Stomach (tissue), 8 donors: ENCODE measurements at regions not wholly inside any gene's neighbourhood (a gene's known extent, or its start where the extent isn't known, plus 50 kb on each side); places are given as distances from the start of the nearest gene placed in this dataset.

ENCODE experiments used
- DNase-seq, 2 donors: peaks; one replicate each; pipeline versions ENCODE4 v3.0.0 to v3.0.0-alpha.2; 2013 to 2019
- H3K27ac ChIP-seq, 5 donors: fragments of 200-600 bp in 4 of 5; sonication (generic) in 4 of 5; one replicate each; pipeline ENCODE4 v1.5.1; 2013 to 2019; ENCODE audit warnings: mild to moderate bottlenecking in 1 of 5, moderate library complexity in 1 of 5
- H3K27me3 ChIP-seq, 3 donors: fragments of 200-600 bp; sonication (generic); one replicate each; pipeline ENCODE4 v1.5.1; 2017 to 2019; ENCODE audit warnings: mixed run types in 1 of 3
- H3K36me3 ChIP-seq, 4 donors: fragments of 200-600 bp; sonication (generic); 1 replicate in 3 of 4; 2 replicates in 1 of 4; pipeline ENCODE4 v1.5.1; 2016 to 2019
- H3K4me1 ChIP-seq, 4 donors: fragments of 200-600 bp; sonication (generic); one replicate each; pipeline ENCODE4 v1.5.1; 2016 to 2019
- H3K4me3 ChIP-seq, 4 donors: fragments of 200-600 bp; sonication (generic) in 3 of 4; one replicate each; pipeline ENCODE4 v1.5.1; 2016 to 2019; ENCODE audit warnings: mild to moderate bottlenecking in 1 of 4
- H3K9me3 ChIP-seq, 4 donors: fragments of 200-600 bp; sonication (generic); one replicate each; pipeline ENCODE4 v1.5.1; 2016 to 2019
- CTCF ChIP-seq, 7 experiments: fragments of 450-650 bp in 4 of 7; fragments of 200-600 bp in 3 of 7; sonication (generic) in 3 of 7; IDR thresholded peaks; one replicate each; pipeline ENCODE4 v1.5.1; 2016 to 2019; ENCODE audit warnings: antibody characterized with exemption in 7 of 7, control low read depth in 2 of 7, mild to moderate bottlenecking in 1 of 7
- EP300 ChIP-seq: sonication (generic); formaldehyde crosslinking; IDR thresholded peaks from one replicate; pipeline ENCODE4 v1.6.1; 2017; ENCODE audit warnings: antibody characterized with exemption
- POLR2A ChIP-seq, 4 donors: fragments of 450-650 bp; IDR thresholded peaks; one replicate each; pipeline ENCODE4 v1.6.1; 2016; ENCODE audit warnings: antibody characterized with exemption in 4 of 4, control low read depth in 2 of 4, mild to moderate bottlenecking in 1 of 4, moderate library complexity in 1 of 4
- POLR2AphosphoS5 ChIP-seq, 3 donors: sonication (generic); formaldehyde crosslinking; IDR thresholded peaks; one replicate each; pipeline ENCODE4 v1.6.1; 2016; ENCODE audit warnings: antibody characterized with exemption in 3 of 3
- whole genome bisulfite sequencing, 5 donors: extraction: QIAGEN DNeasy Blood & Tissue Kit in 3 of 5; methylation state at CpG; one replicate each; pipeline versions ENCODE4 v1.1.5 to v1.1.7; 2013 to 2018; 5-methylcytosine and 5-hydroxymethylcytosine counted together
- intact Hi-C: fragments of 100-400 bp; cut with DNase I; formaldehyde crosslinking; loops from one replicate; pipeline ENCODE4 v1.15.1; 2023; ENCODE audit warnings: low total_unique reads
- donor health status: healthy with polysubstance abuse.
- donor health status: Bipolar disorder and iron deficiency.
- donor health status: healthy.

- Histone ChIP-seq H3K4me3 (no peak overlapping the region), H3K27me3 (no peaks in the 10 kb centered on the region), H3K36me3 (no peaks in the 10 kb centered on the region), H3K4me1 (no peaks in the 10 kb centered on the region), H3K9me3 (no peaks in the 10 kb centered on the region), H3K27ac (no peak overlapping the region)
- no peak for DNase-seq
- intact Hi-C loops: no loop called here
- WGBS, 5 donors: 92 to 99% (median 96%) methylated on average over 2 of the region's 2 CpGs
- no peak for TF ChIP-seq EP300
- TF ChIP-seq CTCF (IDR thresholded peaks at IDR 0.05): no peak
- TF ChIP-seq POLR2AphosphoS5 (IDR thresholded peaks at IDR 0.05): no peak
Observed at GRCh38 chr4:38500433-38500832, 163.6 kb upstream of the KLF3 start.

GRCh38 chr4:38501698-38502097 is 162.3 kb upstream of the KLF3 start:
- WGBS, 5 donors: 89 to 96% (median 94%) methylated on average over 2 of the region's 2 CpGs
- Histone ChIP-seq H3K27me3 (no peaks in the 10 kb centered on the region), H3K36me3 (no peaks in the 10 kb centered on the region), H3K4me3 (no peak overlapping the region), H3K27ac (no peak overlapping the region), H3K4me1 (no peaks in the 10 kb centered on the region), H3K9me3 (no peaks in the 10 kb centered on the region)
- intact Hi-C loops: no loop called here
- no peak for DNase-seq
- no peak for TF ChIP-seq POLR2AphosphoS5 (IDR thresholded peaks at IDR 0.05)
- no peak for TF ChIP-seq POLR2A (IDR thresholded peaks at IDR 0.05)
- TF ChIP-seq CTCF (IDR thresholded peaks at IDR 0.05): no peak
- TF ChIP-seq EP300: no peak

GRCh38 chr4:38503689-38504395 is 160.2 kb upstream of the KLF3 start:
- no peaks in the 10 kb centered on the region for H3K4me1 ChIP-seq
- H3K27me3 ChIP-seq: no peaks in the 10 kb centered on the region
- WGBS, 5 donors: 71 to 87% (median 80%) methylated on average over 6 of the region's 6 CpGs
- no peak for DNase-seq
- intact Hi-C loops: no loop called here
- TF ChIP-seq EP300 (no peak), POLR2AphosphoS5 (IDR thresholded peaks at IDR 0.05) (no peak)
- H3K4me3 ChIP-seq: no peak overlapping the region
- H3K36me3 ChIP-seq: no peaks in the 10 kb centered on the region
- H3K9me3 ChIP-seq: no peaks in the 10 kb centered on the region
- no peak overlapping the region for H3K27ac ChIP-seq

- Histone ChIP-seq H3K4me3 (no peak overlapping the region), H3K9me3 (no peaks in the 10 kb centered on the region), H3K36me3 (no peaks in the 10 kb centered on the region), H3K27ac (no peak overlapping the region), H3K4me1 (no peaks in the 10 kb centered on the region), H3K27me3 (no peaks in the 10 kb centered on the region)
- no peak for DNase-seq
- intact Hi-C loops: no loop called here
- TF ChIP-seq POLR2A (IDR thresholded peaks at IDR 0.05): no peak
- TF ChIP-seq CTCF (IDR thresholded peaks at IDR 0.05): no peak
- no peak for TF ChIP-seq POLR2AphosphoS5 (IDR thresholded peaks at IDR 0.05)
- TF ChIP-seq EP300: no peak
- WGBS, 5 donors: 85 to 98% (median 96%) methylated on average over 2 of the region's 2 CpGs
Observed at GRCh38 chr4:38504396-38504715, 159.6 kb upstream of the KLF3 start.

- H3K27me3 ChIP-seq: no peaks in the 10 kb centered on the region
- no peaks in the 10 kb centered on the region for H3K9me3 ChIP-seq
- no peaks in the 10 kb centered on the region for H3K36me3 ChIP-seq
- WGBS, 5 donors: 64 to 92% (median 74%) methylated on average over 5 of the region's 5 CpGs
- H3K4me1 ChIP-seq: no peaks in the 10 kb centered on the region
- no peak overlapping the region for H3K27ac ChIP-seq
- no peak overlapping the region for H3K4me3 ChIP-seq
- intact Hi-C loops: no loop called here
- DNase-seq: peak in 1 of 2 donors; percentile 36
- TF ChIP-seq EP300 (no peak), POLR2AphosphoS5 (IDR thresholded peaks at IDR 0.05) (no peak), POLR2A (IDR thresholded peaks at IDR 0.05) (no peak), CTCF (IDR thresholded peaks at IDR 0.05) (no peak)
Observed at GRCh38 chr4:38509551-38509950, 154.4 kb upstream of the KLF3 start.
